T-helper 2 cell treated with Interferon-gamma antibody and Interleukin-4, amounts not matched to agents 5 μg/mL and 100 μg/mL, for 36 hours (primary cell): ENCODE measurements at regions not wholly inside any gene's neighbourhood (a gene's known extent, or its start where the extent isn't known, plus 50 kb on each side); places are given as distances from the start of the nearest gene placed in this dataset.
"Not testable (repeated sequence)": the region's sequence is repeated elsewhere in the genome, so short reads cannot be mapped to it uniquely, and the experiment has no call there.

Source experiments
- DNase-seq: peaks from one replicate; pipeline ENCODE4 v3.0.0; 2021; ENCODE audit warnings: low spot score
- H3K27ac Mint-ChIP-seq: one replicate; pipeline ENCODE4 v1.8.0; 2021; ENCODE audit warnings: mild to moderate bottlenecking, mixed read lengths
- H3K27me3 Mint-ChIP-seq: one replicate; pipeline ENCODE4 v1.8.0; 2021; ENCODE audit warnings: low read depth, mixed read lengths
- H3K36me3 Mint-ChIP-seq: one replicate; pipeline ENCODE4 v1.8.0; 2021; ENCODE audit warnings: low read depth, mixed read lengths
- H3K4me1 Mint-ChIP-seq: one replicate; pipeline ENCODE4 v1.8.0; 2021; ENCODE audit warnings: low read depth, mixed read lengths
- H3K4me3 Mint-ChIP-seq: one replicate; pipeline ENCODE4 v1.8.0; 2022; ENCODE audit warnings: mild to moderate bottlenecking, moderate library complexity, mixed read lengths
- H3K9me3 Mint-ChIP-seq: one replicate; pipeline ENCODE4 v1.8.0; 2021; ENCODE audit warnings: mixed read lengths

- Mint-ChIP-seq H3K36me3 (no peaks in the 10 kb centered on the region), H3K4me1 (no peaks in the 10 kb centered on the region), H3K9me3 (no peaks in the 10 kb centered on the region), H3K4me3 (no peak overlapping the region), H3K27me3 (peaks cover 14% of the 10 kb centered on the region), H3K27ac (no peak overlapping the region)
- no peak for DNase-seq
Observed at GRCh38 chr2:191500884-191501560, 176.9 kb upstream of the NABP1 start.

- Mint-ChIP-seq H3K9me3 (no peaks in the 10 kb centered on the region), H3K27me3 (peaks cover 12% of the 10 kb centered on the region), H3K4me1 (no peaks in the 10 kb centered on the region), H3K4me3 (no peak overlapping the region), H3K36me3 (no peaks in the 10 kb centered on the region), H3K27ac (no peak overlapping the region)
- no peak for DNase-seq
Observed at GRCh38 chr2:191501561-191502168, 176.3 kb upstream of the NABP1 start.

- Mint-ChIP-seq H3K4me3 (no peak overlapping the region), H3K27ac (no peak overlapping the region), H3K4me1 (no peaks in the 10 kb centered on the region), H3K27me3 (peaks cover 3% of the 10 kb centered on the region), H3K9me3 (peaks cover 7% of the 10 kb centered on the region), H3K36me3 (no peaks in the 10 kb centered on the region)
- no peak for DNase-seq
Observed at GRCh38 chr2:191506515-191506914, 171.4 kb upstream of the NABP1 start.

- not testable (repeated sequence) for H3K36me3 Mint-ChIP-seq, H3K4me3 Mint-ChIP-seq, H3K9me3 Mint-ChIP-seq, H3K27me3 Mint-ChIP-seq, DNase-seq, H3K4me1 Mint-ChIP-seq, H3K27ac Mint-ChIP-seq
Observed at GRCh38 chr2:191507252-191507853, 170.6 kb upstream of the NABP1 start.

- H3K9me3 Mint-ChIP-seq: peaks cover 7% of the 10 kb centered on the region
- peaks cover 3% of the 10 kb centered on the region for H3K27me3 Mint-ChIP-seq
- no peak overlapping the region for H3K27ac Mint-ChIP-seq
- no peaks in the 10 kb centered on the region for H3K36me3 Mint-ChIP-seq
- no peaks in the 10 kb centered on the region for H3K4me1 Mint-ChIP-seq
- H3K4me3 Mint-ChIP-seq: no peak overlapping the region
- DNase-seq: no peak
Observed at GRCh38 chr2:191508738-191509137, 169.2 kb upstream of the NABP1 start.

- Mint-ChIP-seq H3K9me3 (peaks cover 4% of the 10 kb centered on the region), H3K27me3 (peaks cover 3% of the 10 kb centered on the region), H3K36me3 (no peaks in the 10 kb centered on the region), H3K4me3 (no peak overlapping the region), H3K27ac (no peak overlapping the region), H3K4me1 (no peaks in the 10 kb centered on the region)
- no peak for DNase-seq
Observed at GRCh38 chr2:191512216-191512835, 165.6 kb upstream of the NABP1 start.

GRCh38 chr2:191512874-191513273 lies 165.1 kb upstream of the NABP1 start:
- no peaks in the 10 kb centered on the region for H3K4me1 Mint-ChIP-seq

GRCh38 chr2:191514613-191515012 lies 163.3 kb upstream of the NABP1 start:
- Mint-ChIP-seq H3K27ac (no peak overlapping the region), H3K4me3 (no peak overlapping the region), H3K27me3 (peaks cover 13% of the 10 kb centered on the region), H3K9me3 (no peaks in the 10 kb centered on the region), H3K36me3 (no peaks in the 10 kb centered on the region), H3K4me1 (no peaks in the 10 kb centered on the region)
- DNase-seq: no peak

More at GRCh38 chr2:191512874-191513273, 165.1 kb upstream of the NABP1 start:
- Mint-ChIP-seq H3K27me3 (peaks cover 4% of the 10 kb centered on the region), H3K9me3 (no peaks in the 10 kb centered on the region), H3K27ac (no peak overlapping the region), H3K4me3 (no peak overlapping the region), H3K36me3 (no peaks in the 10 kb centered on the region)
- no peak for DNase-seq

GRCh38 chr2:191515551-191515950 lies 162.4 kb upstream of the NABP1 start:
- no peak for DNase-seq
- H3K4me3 Mint-ChIP-seq: no peak overlapping the region
- peaks cover 19% of the 10 kb centered on the region for H3K27me3 Mint-ChIP-seq
- no peak overlapping the region for H3K27ac Mint-ChIP-seq
- no peaks in the 10 kb centered on the region for H3K36me3 Mint-ChIP-seq
- H3K4me1 Mint-ChIP-seq: no peaks in the 10 kb centered on the region
- H3K9me3 Mint-ChIP-seq: no peaks in the 10 kb centered on the region

- H3K36me3 Mint-ChIP-seq: no peaks in the 10 kb centered on the region
- H3K27ac Mint-ChIP-seq: no peak overlapping the region
- no peak for DNase-seq
- no peak overlapping the region for H3K4me3 Mint-ChIP-seq
- H3K27me3 Mint-ChIP-seq: peaks cover 19% of the 10 kb centered on the region
- H3K9me3 Mint-ChIP-seq: no peaks in the 10 kb centered on the region
- H3K4me1 Mint-ChIP-seq: no peaks in the 10 kb centered on the region
Observed at GRCh38 chr2:191516260-191516659, 161.7 kb upstream of the NABP1 start.

GRCh38 chr2:191521608-191522208 lies 156.2 kb upstream of the NABP1 start:
- H3K36me3 Mint-ChIP-seq: no peaks in the 10 kb centered on the region
- no peak overlapping the region for H3K27ac Mint-ChIP-seq
- no peaks in the 10 kb centered on the region for H3K9me3 Mint-ChIP-seq
- peaks cover 19% of the 10 kb centered on the region for H3K27me3 Mint-ChIP-seq
- H3K4me3 Mint-ChIP-seq: no peak overlapping the region
- H3K4me1 Mint-ChIP-seq: no peaks in the 10 kb centered on the region
- DNase-seq: no peak

- no peak overlapping the region for H3K4me3 Mint-ChIP-seq
- no peaks in the 10 kb centered on the region for H3K9me3 Mint-ChIP-seq
- H3K4me1 Mint-ChIP-seq: no peaks in the 10 kb centered on the region
- no peaks in the 10 kb centered on the region for H3K36me3 Mint-ChIP-seq
- DNase-seq: no peak
- H3K27ac Mint-ChIP-seq: no peak overlapping the region
- H3K27me3 Mint-ChIP-seq: peaks cover 18% of the 10 kb centered on the region
Observed at GRCh38 chr2:191522478-191523120, 155.3 kb upstream of the NABP1 start.

- Mint-ChIP-seq H3K27ac (no peak overlapping the region), H3K27me3 (no peaks in the 10 kb centered on the region), H3K4me1 (no peaks in the 10 kb centered on the region), H3K9me3 (no peaks in the 10 kb centered on the region), H3K4me3 (no peak overlapping the region), H3K36me3 (no peaks in the 10 kb centered on the region)
- DNase-seq: no peak
Observed at GRCh38 chr2:191526091-191526490, 151.8 kb upstream of the NABP1 start.
